NCI-H345 treated with DMSO at 0.1 percent for 48 hours (cell line): ENCODE measurements at regions not wholly inside any gene's neighbourhood (a gene's known extent, or its start where the extent isn't known, plus 50 kb on each side); places are given as distances from the start of the nearest gene placed in this dataset.

ENCODE experiments used
- DNase-seq: peaks from one replicate; lab custom pipeline; 2025; ENCODE audit not compliant: unreplicated experiment; lab: John Stamatoyannopoulos, UW

DNA sequence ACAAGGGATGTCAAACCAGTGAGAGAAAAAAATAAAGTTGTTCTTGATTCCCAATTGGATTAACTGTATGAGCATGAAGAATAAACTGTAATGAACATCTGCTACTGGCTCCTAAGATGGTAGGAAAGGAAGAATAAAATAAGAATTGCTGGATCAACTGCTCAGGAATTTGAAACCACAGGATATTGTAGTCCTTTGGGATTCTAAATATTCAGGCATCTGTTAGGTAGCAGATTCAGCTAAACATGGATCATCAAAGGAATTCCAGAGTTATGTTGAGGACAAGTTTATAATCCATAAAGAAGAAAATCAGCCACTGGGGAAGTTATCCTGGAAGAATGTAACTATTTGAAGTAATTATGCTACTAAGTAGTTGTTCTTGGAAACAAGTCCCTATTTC lies 65.8 kb downstream of the ISL1 start:
- DNase-seq, result no peak

DNA sequence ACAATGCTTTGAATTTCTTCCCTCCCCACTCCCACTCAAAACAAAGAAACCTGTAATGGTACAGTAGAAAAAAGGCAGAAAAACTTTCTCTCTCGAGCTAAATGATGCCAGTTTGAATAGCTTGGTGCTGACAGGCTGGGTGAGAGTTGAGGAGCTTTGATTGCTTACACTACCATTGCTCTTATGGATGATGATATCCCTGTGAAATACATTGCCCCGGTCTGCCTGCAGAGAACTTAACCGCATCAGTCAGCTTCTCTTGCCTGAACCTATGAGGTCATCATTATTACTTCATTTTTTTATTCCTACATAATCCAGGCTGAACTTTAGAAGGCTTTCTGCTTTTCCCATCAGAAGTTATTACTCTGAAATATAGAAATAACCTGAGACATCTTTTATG lies 69.3 kb downstream of the ISL1 start:
- no peak for DNase-seq

- no peak for DNase-seq
These were observed 81.9 kb downstream of the ISL1 start for GRCh38 chr5:51465165-51465564.

DNA sequence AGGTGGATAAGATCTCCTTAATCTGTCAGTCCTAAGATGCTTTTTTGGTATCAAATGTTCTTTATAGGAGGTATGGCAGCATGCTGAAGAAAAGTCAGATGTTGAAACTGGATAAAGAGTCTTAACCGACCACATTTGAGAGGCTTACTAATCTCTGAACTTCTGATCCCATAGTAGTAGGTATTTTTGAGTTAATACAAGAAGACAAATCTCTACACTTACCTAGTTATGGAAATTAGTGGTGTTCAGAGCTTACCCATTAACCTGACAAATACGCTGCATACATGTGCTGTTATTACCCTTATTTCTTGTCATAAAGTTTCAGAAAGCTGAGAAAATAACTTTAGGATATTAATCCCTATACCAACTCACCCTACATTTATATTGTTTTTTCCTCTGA lies 83.0 kb downstream of the ISL1 start:
- DNase-seq, result no peak

DNA sequence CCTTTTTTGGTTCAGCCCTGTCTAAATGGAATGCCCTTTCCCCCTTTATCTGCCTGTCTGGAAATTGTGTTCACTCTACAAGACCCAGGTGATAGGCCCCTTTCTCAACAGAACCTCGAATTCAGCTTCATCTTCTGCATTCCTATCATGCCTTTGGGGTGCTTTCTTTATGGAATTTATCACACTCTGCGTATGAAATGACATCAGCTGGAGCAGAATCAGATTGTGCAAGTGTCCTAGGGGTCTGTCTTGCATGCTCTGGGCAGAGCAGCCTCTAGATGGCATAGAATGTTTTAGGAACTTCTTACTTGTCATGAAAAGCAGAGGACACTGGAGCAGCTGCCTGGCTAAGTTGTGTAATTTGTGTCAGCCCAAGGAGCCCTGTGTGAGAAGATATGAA lies 84.9 kb downstream of the ISL1 start:
- DNase-seq, result no peak

DNA sequence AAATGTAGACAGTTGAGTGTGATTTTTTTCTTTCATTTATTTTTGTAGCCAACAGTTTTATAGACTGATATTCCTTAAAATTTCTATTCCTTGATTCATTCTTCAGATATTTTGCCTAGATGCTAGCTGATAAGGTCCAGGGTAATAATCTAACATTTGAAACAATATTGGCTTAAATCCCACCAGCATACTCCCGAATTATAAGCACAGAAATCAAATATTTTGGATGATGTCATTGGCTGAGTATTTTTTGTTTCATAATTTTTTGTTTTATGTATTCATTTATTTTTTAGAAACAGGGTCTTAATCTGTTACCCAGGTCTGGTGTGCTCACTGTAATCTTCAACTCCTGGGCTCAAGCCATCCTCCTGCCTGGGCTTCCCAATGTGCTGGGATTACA lies 88.4 kb downstream of the ISL1 start:
- no peak for DNase-seq

DNA sequence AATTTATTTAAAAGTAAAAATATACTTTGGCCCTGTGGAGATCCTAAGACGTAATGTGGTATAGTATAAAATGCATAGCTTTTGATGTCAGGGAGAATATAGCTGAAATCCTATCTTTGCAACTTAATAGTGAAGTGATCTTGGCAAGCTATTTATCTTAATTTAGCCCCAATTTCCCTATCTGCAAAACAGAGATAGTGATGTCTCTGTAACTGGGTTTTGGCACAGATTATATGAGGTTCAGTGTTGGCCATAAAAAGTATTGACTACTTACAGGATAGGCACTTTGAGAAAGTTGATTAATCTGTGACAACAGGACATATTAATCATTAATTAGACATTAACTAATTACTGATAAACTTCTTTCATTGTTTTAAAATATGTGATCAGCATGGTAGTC lies 89.2 kb downstream of the ISL1 start:
- DNase-seq, result no peak

GRCh38 chr5:51475628-51476027 lies 92.4 kb downstream of the ISL1 start:
- no peak for DNase-seq

DNA sequence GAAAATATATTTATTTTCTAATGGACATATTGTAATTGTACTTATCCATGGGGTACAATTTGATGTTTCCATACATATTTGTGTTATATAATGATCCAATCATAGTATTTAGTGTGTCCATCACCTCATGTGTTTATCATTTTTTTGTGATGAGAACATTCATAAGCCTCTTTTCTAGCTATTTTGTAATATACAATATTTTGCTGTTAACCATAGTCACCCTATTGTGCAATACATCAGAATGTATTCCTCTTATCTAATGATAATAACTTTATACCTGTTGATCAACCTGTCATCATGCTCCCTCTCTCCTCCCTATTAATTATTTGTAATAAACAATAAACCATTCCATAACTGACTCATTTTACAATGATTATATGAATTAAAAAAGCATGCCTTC lies 93.2 kb downstream of the ISL1 start:
- DNase-seq, result no peak

DNA sequence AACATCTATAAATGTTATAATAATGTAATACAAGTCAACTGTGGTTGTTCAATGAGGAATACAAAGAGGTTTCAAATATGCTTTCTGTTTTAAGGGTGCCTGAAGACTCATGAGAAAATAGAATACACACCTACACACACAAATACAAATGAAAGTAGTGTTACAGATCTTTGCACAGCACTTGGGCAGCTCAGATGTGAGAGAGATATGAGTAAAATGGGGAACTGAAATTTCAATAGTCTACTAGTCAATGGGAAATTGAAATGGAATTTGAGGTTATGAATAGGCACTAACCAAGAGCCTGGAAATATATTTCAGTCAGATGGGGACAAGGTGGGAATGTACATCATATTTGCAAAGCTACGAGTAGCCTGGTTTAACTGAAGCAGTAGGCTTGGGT lies 96.6 kb downstream of the ISL1 start:
- DNase-seq, result no peak

DNA sequence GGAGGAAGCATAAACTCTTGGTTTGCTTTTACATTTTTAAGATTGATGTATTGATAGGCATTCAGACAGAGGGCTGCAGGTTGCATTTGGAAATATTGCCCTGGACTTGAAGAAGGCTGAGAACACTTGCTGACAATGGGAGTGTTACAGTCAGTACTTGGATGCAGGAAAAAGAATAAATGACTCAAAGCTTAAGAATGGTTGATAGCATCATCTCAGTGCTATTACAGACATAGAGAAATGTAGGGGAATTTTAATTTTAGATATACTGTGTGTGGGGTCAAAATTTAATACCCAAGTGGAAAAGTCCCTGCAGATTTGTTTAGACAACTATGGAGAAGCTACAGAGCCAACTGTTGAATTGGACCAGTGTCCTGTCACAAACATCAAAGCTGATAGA lies 101.1 kb downstream of the ISL1 start:
- no peak for DNase-seq

DNA sequence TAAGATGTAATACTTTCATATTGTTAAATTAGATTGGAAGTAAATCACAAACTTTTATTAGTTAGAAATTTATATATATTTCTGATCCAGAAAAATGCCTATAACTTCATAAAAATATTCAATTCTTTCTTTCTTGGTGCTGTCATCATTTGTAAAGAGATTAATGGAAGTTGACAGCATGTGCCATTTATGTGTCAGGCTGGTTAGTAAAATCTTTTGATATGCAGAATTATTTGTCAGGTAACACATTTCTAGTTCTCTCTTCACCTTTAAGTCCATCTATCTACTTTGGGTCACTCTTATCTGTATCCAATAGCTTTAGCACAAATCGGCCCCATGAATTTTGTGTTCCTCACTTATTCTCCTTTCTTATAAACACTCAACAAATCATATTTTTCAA lies 102.9 kb downstream of the ISL1 start:
- DNase-seq, result no peak

- peak; percentile 23 for DNase-seq
These were observed 104.7 kb downstream of the ISL1 start for GRCh38 chr5:51487952-51488351.

DNA sequence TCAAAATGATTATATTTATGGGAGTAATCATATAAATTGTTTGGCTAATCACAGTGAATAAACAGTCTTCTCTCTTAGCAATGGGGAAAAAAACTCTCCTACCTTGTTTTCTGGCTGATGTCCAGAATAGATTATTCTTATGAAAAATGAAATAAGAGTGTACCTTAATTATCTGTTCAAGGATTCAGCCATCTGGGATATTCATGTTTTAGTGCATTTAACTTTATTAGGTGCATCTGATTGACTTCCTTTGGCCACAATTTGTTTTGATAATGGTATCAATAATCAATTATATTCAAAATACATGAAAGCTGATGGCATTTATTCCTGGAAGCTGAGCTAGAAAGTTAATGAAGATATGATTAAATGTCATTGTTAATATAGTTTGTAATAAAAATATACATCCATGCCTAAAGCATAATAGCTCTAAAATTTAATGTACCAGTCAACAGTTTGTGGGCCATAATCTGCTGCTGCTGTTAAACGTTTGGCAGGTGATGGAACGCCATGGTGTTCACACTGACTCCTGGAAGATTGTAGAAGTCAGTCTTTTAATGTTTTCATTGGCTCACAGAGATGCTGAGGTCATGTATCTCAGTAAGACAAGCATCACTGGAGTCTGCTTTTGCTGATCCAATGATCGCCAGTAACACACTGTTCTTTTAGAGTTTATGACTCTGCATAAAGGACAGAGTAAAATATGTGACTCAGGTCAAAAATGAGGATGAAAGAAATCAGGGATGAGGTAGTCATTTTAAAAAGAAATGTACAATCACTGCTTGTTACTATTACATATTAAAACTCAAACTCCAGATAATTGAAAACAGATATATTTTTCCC lies 105.8 kb downstream of the ISL1 start:
- DNase-seq, result no peak

GRCh38 chr5:51494821-51495220 lies 111.6 kb downstream of the ISL1 start:
- no peak for DNase-seq

- no peak for DNase-seq
These were observed 112.4 kb downstream of the ISL1 start for GRCh38 chr5:51495672-51496071.

GRCh38 chr5:51517838-51518237 lies 134.6 kb downstream of the ISL1 start:
- no peak for DNase-seq

- DNase-seq, result no peak
These were observed 135.4 kb downstream of the ISL1 start for GRCh38 chr5:51518607-51519006.

GRCh38 chr5:51521583-51521982 lies 138.3 kb downstream of the ISL1 start:
- DNase-seq, result no peak

GRCh38 chr5:51539232-51539631 lies 156.0 kb downstream of the ISL1 start:
- DNase-seq, result no peak

DNA sequence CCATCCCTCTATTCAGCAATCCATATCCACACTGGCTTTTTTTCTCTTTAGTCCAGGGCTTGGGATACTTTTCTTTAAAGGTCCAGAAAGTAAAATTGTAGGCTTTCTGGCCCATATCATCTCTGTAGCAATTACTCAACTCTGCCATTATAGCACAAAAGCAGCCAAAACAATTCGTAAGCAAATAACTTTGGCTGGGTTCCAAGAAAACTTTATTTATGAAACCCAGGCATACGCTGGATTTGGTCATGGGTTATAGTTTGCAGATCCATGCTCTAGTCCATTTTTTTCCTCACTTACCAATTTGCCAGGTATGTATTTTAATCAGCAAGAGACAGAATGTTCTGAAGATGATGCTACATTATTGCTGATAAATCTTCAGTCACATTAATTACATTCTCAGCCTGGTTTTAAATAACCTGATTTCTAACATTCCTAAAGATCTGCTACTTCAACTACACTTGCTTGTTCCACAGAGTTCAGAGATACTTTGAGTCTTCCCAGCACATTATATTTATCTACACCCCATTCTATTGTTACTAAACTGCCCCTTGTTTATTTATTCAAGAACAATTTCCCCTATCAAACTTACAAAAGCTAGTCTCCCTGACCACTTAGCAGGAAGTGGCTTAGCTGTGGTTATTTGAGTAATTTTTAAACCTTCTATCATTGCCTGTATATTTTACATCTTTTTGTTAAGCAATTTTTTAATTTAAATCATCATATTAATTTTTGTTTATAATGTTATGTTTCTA lies 161.0 kb downstream of the ISL1 start:
- DNase-seq, result no peak

- DNase-seq, result no peak
These were observed 173.6 kb downstream of the ISL1 start for GRCh38 chr5:51556833-51557232.

- no peak for DNase-seq
These were observed 175.4 kb downstream of the ISL1 start for GRCh38 chr5:51558682-51559081.
